Gastroesophageal sphincter (tissue), 4 donors: ENCODE measurements at regions not wholly inside any gene's neighbourhood (a gene's known extent, or its start where the extent isn't known, plus 50 kb on each side); places are given as distances from the start of the nearest gene placed in this dataset.

Experiments
- ATAC-seq: fragments of 150-250 bp; one replicate; pipeline ENCODE4 v1.9.1; 2016; ENCODE audit warnings: mild to moderate bottlenecking, moderate library complexity
- H3K27ac ChIP-seq, 4 donors: fragments of 200-600 bp; sonication (generic) in 3 of 4; 1 replicate in 3 of 4; 2 replicates in 1 of 4; pipeline ENCODE4 v1.5.1; 2016 to 2019
- H3K27me3 ChIP-seq: fragments of 200-600 bp; sonication (generic); one replicate; pipeline ENCODE4 v1.5.1; 2019
- H3K36me3 ChIP-seq, 2 donors: fragments of 200-600 bp; sonication (generic); one replicate each; pipeline ENCODE4 v1.5.1; 2019; ENCODE audit warnings: control low read depth in 1 of 2
- H3K4me1 ChIP-seq, 3 donors: fragments of 200-600 bp; sonication (generic); 1 replicate in 2 of 3; 2 replicates in 1 of 3; pipeline ENCODE4 v1.5.1; 2016 to 2019; ENCODE audit warnings: control low read depth in 2 of 3
- H3K4me3 ChIP-seq, 2 donors: fragments of 200-600 bp; sonication (generic); one replicate each; pipeline ENCODE4 v1.5.1; 2019; ENCODE audit warnings: mild to moderate bottlenecking in 1 of 2, moderate library complexity in 1 of 2
- H3K9me3 ChIP-seq, 3 donors: fragments of 200-600 bp; sonication (generic); one replicate each; pipeline ENCODE4 v1.5.1; 2017 to 2019; ENCODE audit warnings: control low read depth in 2 of 3
- EP300 ChIP-seq: sonication (generic); formaldehyde crosslinking; IDR thresholded peaks from one replicate; pipeline ENCODE4 v1.6.1; 2017; ENCODE audit warnings: antibody characterized with exemption, mild to moderate bottlenecking
- POLR2A ChIP-seq, 2 donors: fragments of 450-650 bp; IDR thresholded peaks; one replicate each; pipeline ENCODE4 v1.6.1; 2017; ENCODE audit warnings: antibody characterized with exemption in 2 of 2, mild to moderate bottlenecking in 2 of 2, moderate library complexity in 1 of 2
- POLR2AphosphoS5 ChIP-seq: sonication (generic); formaldehyde crosslinking; IDR thresholded peaks from one replicate; pipeline ENCODE4 v1.6.1; 2017; ENCODE audit warnings: antibody characterized with exemption
- WGBS, 2 donors: methylation state at CpG; one replicate each; pipeline ENCODE4 v1.1.5; 2018; ENCODE audit warnings: low coverage in 1 of 2; 5-methylcytosine and 5-hydroxymethylcytosine counted together
- small RNA-seq, 4 donors: library from RNA; depleted of rRNA; stranded (forward); fragments of <200 nt; gene quantifications; one replicate each; pipeline ENCODE3, GENCODE V24; 2016
- TF ChIP-seq, protein P1 (sequence below), 4 experiments: fragments of 200-600 bp in 2 of 4; fragments of 450-650 bp in 2 of 4; sonication (generic) in 1 of 4; IDR thresholded peaks; one replicate each; pipeline ENCODE4 v1.5.1; 2017 to 2019; ENCODE audit warnings: antibody characterized with exemption in 4 of 4, mild to moderate bottlenecking in 2 of 4, moderate library complexity in 2 of 4

DNA sequence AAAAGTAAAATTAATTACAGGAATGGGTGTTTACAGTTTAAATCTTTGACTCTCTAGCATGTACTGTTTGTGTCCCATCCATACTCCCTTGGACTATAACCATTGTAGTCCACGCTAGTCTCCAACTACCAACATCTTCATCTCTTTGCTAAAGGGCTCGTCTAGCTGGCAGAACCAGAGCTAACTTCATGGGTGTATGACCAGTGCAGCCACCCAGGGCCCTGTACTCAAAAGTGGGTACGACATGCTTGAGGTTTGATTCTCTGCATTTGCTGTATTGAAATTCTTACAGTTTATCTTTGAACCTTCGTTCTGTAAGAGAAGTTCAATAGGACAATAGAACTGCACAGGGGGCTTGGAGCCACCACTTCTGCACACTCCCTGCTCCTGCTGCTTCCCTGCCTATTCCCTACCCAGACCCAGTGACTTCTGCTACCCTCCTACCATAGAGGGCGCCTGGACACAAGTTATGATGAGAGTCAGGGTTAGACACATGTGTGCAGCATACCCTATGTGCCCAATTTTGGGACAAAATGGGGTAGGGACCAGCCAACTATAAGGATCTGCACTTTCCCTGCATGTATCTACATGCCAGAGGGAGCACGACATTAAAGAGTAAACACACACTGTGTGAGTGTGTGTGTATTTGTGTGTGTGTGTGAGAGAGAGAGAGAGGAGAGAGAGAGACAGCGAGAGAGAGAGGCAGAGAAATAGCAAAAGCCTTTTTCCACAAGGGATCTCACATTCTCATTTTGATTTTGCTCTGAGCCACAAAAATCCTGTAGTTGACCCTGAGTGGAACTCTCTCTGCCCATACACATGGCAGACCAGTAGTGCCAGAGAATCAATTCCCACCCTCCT lies 59.0 kb upstream of the NECTIN3 start:
- no peaks in the 10 kb centered on the region for H3K27me3 ChIP-seq
- no peaks in the 10 kb centered on the region for H3K36me3 ChIP-seq
- 75 to 79% methylated on average over 5 to 6 of the region's 7 CpGs for WGBS, 2 donors
- H3K4me3 ChIP-seq: no peak overlapping the region
- no peak for TF ChIP-seq EP300
- TF ChIP-seq POLR2A (IDR thresholded peaks at IDR 0.05): no peak
- no peak for TF ChIP-seq POLR2AphosphoS5
- TF ChIP-seq, protein P1, sequence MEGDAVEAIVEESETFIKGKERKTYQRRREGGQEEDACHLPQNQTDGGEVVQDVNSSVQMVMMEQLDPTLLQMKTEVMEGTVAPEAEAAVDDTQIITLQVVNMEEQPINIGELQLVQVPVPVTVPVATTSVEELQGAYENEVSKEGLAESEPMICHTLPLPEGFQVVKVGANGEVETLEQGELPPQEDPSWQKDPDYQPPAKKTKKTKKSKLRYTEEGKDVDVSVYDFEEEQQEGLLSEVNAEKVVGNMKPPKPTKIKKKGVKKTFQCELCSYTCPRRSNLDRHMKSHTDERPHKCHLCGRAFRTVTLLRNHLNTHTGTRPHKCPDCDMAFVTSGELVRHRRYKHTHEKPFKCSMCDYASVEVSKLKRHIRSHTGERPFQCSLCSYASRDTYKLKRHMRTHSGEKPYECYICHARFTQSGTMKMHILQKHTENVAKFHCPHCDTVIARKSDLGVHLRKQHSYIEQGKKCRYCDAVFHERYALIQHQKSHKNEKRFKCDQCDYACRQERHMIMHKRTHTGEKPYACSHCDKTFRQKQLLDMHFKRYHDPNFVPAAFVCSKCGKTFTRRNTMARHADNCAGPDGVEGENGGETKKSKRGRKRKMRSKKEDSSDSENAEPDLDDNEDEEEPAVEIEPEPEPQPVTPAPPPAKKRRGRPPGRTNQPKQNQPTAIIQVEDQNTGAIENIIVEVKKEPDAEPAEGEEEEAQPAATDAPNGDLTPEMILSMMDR (IDR thresholded peaks at IDR 0.05): peak in 1 of 4 experiments; percentile 23
- no peaks in the 10 kb centered on the region for H3K4me1 ChIP-seq
- ATAC-seq: peak; percentile 36
- H3K9me3 ChIP-seq: no peaks in the 10 kb centered on the region
- no peak overlapping the region for H3K27ac ChIP-seq

Small RNAs in the stretch of these regions (small RNA-seq; reads per million reads assigned to genes)
- gene AC078918.1: 0 reads per million in 4 donors
- gene MIR4445: 0 reads per million in 4 donors
- gene RF00019: 0 reads per million in 4 donors
- 0 reads per million in 4 donors for gene RNU6ATAC15P
